ENCODE measurements at regions not wholly inside any gene's neighbourhood (a gene's known extent, or its start where the extent isn't known, plus 50 kb on each side); places are given as distances from the start of the nearest gene placed in this dataset.

DNA sequence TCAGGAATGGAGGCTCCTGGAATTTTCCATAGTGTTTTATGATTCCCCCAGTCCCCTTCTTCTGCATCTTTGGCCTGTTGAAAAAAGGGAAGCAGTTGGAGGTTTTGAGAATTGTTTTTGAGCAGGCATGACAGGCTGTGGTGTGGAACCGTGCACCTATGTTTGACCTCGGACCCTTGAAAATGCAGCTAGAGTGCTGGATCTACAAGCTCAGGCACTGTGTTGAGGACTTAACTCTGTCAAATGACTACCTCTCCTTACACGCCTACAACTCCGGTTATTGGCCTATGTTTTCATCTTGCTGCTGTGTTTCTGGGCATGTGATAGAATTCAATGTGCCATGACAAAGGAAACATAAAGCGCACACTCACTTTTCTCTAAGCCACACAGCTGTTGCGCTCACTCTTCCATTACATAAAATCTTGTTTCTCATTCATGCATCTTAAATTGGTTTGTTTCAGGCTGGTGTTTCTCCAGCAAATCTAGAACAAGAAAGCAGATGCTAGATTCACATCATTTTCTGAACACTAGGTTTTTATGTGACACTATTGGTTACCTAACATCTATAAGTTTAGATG, 616.6 kb downstream of the FGF9 start:
- H3K27me3 ChIP-seq (ENCODE audit: insufficient read depth, low read length), result no peaks in the 10 kb centered on the region
- H3K36me3 ChIP-seq (ENCODE audit: insufficient read depth, low read length), result no peaks in the 10 kb centered on the region
- H2AFZ ChIP-seq (ENCODE audit: low read depth, low read length), result no peak overlapping the region
- no peak overlapping the region for H3K4me3 ChIP-seq (ENCODE audit: low read length)
- no peaks in the 10 kb centered on the region for H3K4me1 ChIP-seq (ENCODE audit: insufficient read depth, low read length)
- H3K9me3 ChIP-seq (ENCODE audit: low read length), result no peaks in the 10 kb centered on the region

GRCh38 chr13:22288496-22288895, 617.6 kb downstream of the FGF9 start:
- Histone ChIP-seq H3K9me3 (ENCODE audit: low read length) (no peaks in the 10 kb centered on the region), H3K4me1 (ENCODE audit: insufficient read depth, low read length) (no peaks in the 10 kb centered on the region), H3K27me3 (ENCODE audit: insufficient read depth, low read length) (no peaks in the 10 kb centered on the region), H3K36me3 (ENCODE audit: insufficient read depth, low read length) (no peaks in the 10 kb centered on the region), H3K4me3 (ENCODE audit: low read length) (no peak overlapping the region), H2AFZ (ENCODE audit: low read depth, low read length) (no peak overlapping the region)

DNA sequence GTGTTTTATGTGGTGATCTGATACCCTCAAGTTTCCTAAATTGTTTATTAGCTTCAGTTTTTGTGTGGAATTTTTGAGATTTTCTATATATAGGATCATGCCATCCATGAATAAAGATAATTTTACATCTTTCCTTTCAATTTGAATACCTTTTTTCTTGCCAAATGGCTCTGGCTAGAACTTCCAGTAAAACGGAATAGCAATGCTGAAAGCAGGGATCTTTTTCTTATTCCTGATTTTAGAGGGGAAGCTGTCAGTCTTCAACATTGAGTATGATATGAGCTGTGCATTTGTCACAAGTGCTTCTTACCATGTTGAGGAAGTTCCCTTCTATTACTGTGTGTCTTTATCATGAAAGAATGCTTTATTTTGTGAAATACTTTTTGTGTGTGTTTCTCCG, 618.8 kb downstream of the FGF9 start:
- H2AFZ ChIP-seq (ENCODE audit: low read depth, low read length), result no peak overlapping the region

DNA sequence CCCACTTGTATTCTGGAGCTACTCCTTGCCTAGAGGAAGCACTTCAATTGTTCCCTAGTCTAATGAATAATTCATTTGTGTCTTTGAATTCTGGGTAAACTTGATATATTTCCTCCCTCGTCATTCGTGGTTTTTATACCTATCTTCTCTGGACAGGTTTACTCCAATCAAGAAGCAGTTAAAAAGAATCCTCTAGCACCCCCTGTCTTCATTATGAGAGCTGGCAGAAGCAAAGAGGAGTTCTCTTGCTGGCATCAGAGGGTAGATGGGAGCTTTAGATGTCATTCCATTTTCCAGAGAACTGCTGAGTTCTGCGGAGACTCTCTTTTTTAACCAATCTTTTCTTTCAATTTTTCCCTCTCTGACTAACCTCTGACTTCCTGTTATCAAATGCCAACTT, 627.7 kb downstream of the FGF9 start:
- no peak overlapping the region for H2AFZ ChIP-seq (ENCODE audit: low read depth, low read length)
- H3K36me3 ChIP-seq (ENCODE audit: insufficient read depth, low read length), result no peaks in the 10 kb centered on the region
- H3K9me3 ChIP-seq (ENCODE audit: low read length), result no peaks in the 10 kb centered on the region
- no peak overlapping the region for H3K4me3 ChIP-seq (ENCODE audit: low read length)
- H3K27me3 ChIP-seq (ENCODE audit: insufficient read depth, low read length), result no peaks in the 10 kb centered on the region
- H3K4me1 ChIP-seq (ENCODE audit: insufficient read depth, low read length), result no peaks in the 10 kb centered on the region

More for the DNA sequence above, 618.8 kb downstream of the FGF9 start:
- Histone ChIP-seq H3K27me3 (ENCODE audit: insufficient read depth, low read length) (no peaks in the 10 kb centered on the region), H3K4me3 (ENCODE audit: low read length) (no peak overlapping the region), H3K4me1 (ENCODE audit: insufficient read depth, low read length) (no peaks in the 10 kb centered on the region), H3K9me3 (ENCODE audit: low read length) (no peaks in the 10 kb centered on the region), H3K36me3 (ENCODE audit: insufficient read depth, low read length) (no peaks in the 10 kb centered on the region)

DNA sequence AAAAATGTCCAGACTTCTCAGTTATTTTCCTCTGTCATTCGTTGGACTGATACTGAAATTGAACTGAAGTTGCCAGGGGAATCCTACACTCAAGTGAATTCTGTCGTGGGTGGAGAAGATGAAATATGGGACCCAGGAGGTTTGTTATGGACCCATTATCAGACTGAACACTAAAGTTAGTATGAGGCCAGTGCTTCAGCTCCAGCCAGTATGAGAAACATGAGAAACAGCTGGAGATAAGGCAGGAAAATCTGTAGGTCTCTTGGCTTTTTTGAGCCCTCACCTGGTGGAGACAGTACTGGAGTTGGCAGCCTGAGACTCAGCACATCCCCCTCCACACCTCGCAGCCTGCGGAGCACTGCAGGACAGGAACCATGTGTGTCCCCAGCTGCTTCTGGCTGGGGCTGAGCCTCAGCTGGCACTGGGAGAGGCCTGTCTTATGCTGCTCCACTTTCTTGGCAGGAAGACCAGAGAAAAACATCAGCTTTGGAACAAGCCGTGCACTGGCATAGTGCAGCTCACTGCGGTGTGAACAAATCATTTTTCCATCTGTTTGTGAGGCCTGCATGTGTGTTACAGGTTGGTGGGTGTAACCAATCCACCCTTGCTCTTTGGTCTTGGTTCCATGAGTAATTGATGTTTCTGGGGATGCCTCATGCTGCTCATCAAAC, 641.0 kb downstream of the FGF9 start:
- no peak overlapping the region for H2AFZ ChIP-seq (ENCODE audit: low read depth, low read length)
- H3K4me3 ChIP-seq (ENCODE audit: low read length), result no peak overlapping the region
- no peaks in the 10 kb centered on the region for H3K4me1 ChIP-seq (ENCODE audit: insufficient read depth, low read length)
- peaks cover 2% of the 10 kb centered on the region for H3K9me3 ChIP-seq (ENCODE audit: low read length)
- H3K27me3 ChIP-seq (ENCODE audit: insufficient read depth, low read length), result no peaks in the 10 kb centered on the region
- no peaks in the 10 kb centered on the region for H3K36me3 ChIP-seq (ENCODE audit: insufficient read depth, low read length)

DNA sequence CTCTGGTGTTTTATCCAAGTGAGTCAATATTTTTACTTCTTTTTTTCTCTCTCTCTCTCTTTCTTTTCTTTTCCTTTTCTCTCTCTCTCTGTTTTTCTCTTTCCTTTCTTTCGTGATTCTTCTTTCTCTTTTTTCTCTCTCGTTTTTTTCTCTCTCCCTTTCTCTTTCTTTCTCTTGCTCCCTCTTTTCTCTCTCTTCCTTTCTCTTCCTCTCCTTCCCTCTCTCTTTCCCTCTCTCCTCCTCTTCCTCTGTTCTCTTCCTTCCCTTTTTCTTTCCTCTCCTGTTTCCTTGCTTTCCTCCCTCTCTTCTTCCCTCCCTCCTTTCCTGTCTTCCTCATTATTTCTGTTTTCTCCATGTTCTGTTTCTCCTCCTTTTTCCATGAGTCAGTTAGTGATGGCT, 641.5 kb downstream of the FGF9 start:
- Histone ChIP-seq H3K9me3 (ENCODE audit: low read length) (peaks cover 2% of the 10 kb centered on the region), H3K4me3 (ENCODE audit: low read length) (no peak overlapping the region), H3K27me3 (ENCODE audit: insufficient read depth, low read length) (no peaks in the 10 kb centered on the region), H2AFZ (ENCODE audit: low read depth, low read length) (no peak overlapping the region), H3K36me3 (ENCODE audit: insufficient read depth, low read length) (no peaks in the 10 kb centered on the region), H3K4me1 (ENCODE audit: insufficient read depth, low read length) (no peaks in the 10 kb centered on the region)

DNA sequence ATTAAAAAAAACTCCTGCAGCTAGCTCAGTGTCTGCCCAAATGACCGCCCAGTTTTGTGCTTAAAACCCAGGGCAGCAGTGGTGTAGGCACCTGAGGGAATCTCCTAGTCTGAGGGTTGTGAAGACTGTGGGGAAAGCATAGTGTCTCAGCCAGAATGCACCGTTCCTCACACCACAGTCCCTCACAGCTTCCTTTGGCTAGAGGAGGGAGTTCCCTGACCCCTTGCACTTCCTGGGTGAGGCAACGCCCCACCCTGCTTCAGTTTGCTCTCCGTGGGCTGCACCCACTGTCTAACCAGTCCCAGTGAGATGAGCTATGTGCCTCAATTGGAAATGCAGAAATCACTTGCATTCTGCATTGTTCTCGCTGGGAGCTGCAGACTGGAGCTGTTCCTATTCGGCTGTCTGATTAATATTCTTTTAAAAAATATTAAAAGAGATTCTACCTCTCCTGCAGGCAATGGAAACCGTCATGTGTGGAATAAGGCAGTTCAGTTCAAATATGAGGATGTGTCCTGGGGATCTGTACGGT, 645.7 kb downstream of the FGF9 start:
- H3K4me3 ChIP-seq (ENCODE audit: low read length), result no peak overlapping the region
- no peaks in the 10 kb centered on the region for H3K27me3 ChIP-seq (ENCODE audit: insufficient read depth, low read length)
- H2AFZ ChIP-seq (ENCODE audit: low read depth, low read length), result no peak overlapping the region

DNA sequence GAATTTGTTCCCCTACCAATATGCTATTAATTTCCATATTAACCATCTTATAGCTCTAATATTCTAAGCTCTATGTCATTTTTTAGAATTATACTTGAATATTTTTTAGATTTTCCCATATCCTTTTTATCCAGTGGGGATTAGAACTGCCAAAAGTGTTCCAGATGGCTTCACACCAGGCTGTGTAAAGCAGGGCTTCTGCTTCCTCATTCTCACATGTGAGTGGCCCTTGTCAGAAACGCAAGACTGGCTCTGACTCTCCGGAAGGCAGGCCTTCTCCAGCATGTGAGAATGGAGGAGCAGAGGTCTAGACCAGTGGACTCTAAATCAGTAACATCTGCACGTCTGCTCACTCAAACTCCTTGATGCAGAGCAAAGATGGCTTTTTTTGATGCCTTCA, 650.1 kb downstream of the FGF9 start:
- peaks cover 6% of the 10 kb centered on the region for H3K4me1 ChIP-seq (ENCODE audit: insufficient read depth, low read length)
- H3K27me3 ChIP-seq (ENCODE audit: insufficient read depth, low read length), result no peaks in the 10 kb centered on the region
- H3K4me3 ChIP-seq (ENCODE audit: low read length), result no peak overlapping the region
- no peaks in the 10 kb centered on the region for H3K36me3 ChIP-seq (ENCODE audit: insufficient read depth, low read length)
- H2AFZ ChIP-seq (ENCODE audit: low read depth, low read length), result no peak overlapping the region
- peaks cover 2% of the 10 kb centered on the region for H3K9me3 ChIP-seq (ENCODE audit: low read length)

More for the DNA sequence above, 645.7 kb downstream of the FGF9 start:
- Histone ChIP-seq H3K36me3 (ENCODE audit: insufficient read depth, low read length) (no peaks in the 10 kb centered on the region), H3K9me3 (ENCODE audit: low read length) (peaks cover 2% of the 10 kb centered on the region), H3K4me1 (ENCODE audit: insufficient read depth, low read length) (peaks cover 6% of the 10 kb centered on the region)

- no peaks in the 10 kb centered on the region for H3K9me3 ChIP-seq (ENCODE audit: low read length)
- H3K4me1 ChIP-seq (ENCODE audit: insufficient read depth, low read length), result no peaks in the 10 kb centered on the region
- no peak overlapping the region for H2AFZ ChIP-seq (ENCODE audit: low read depth, low read length)
- no peaks in the 10 kb centered on the region for H3K27me3 ChIP-seq (ENCODE audit: insufficient read depth, low read length)
- H3K4me3 ChIP-seq (ENCODE audit: low read length), result no peak overlapping the region
- no peaks in the 10 kb centered on the region for H3K36me3 ChIP-seq (ENCODE audit: insufficient read depth, low read length)
Observed at GRCh38 chr13:22325761-22326160, 654.9 kb downstream of the FGF9 start.

GRCh38 chr13:22332416-22332815, 661.5 kb downstream of the FGF9 start:
- H3K36me3 ChIP-seq (ENCODE audit: insufficient read depth, low read length), result no peaks in the 10 kb centered on the region
- no peaks in the 10 kb centered on the region for H3K4me1 ChIP-seq (ENCODE audit: insufficient read depth, low read length)
- no peaks in the 10 kb centered on the region for H3K27me3 ChIP-seq (ENCODE audit: insufficient read depth, low read length)

GRCh38 chr13:22336460-22336859, 665.6 kb downstream of the FGF9 start:
- H2AFZ ChIP-seq (ENCODE audit: low read depth, low read length), result no peak overlapping the region
- H3K27me3 ChIP-seq (ENCODE audit: insufficient read depth, low read length), result no peaks in the 10 kb centered on the region
- no peaks in the 10 kb centered on the region for H3K9me3 ChIP-seq (ENCODE audit: low read length)
- no peaks in the 10 kb centered on the region for H3K4me1 ChIP-seq (ENCODE audit: insufficient read depth, low read length)
- H3K4me3 ChIP-seq (ENCODE audit: low read length), result no peak overlapping the region
- H3K36me3 ChIP-seq (ENCODE audit: insufficient read depth, low read length), result no peaks in the 10 kb centered on the region

More at GRCh38 chr13:22332416-22332815, 661.5 kb downstream of the FGF9 start:
- no peaks in the 10 kb centered on the region for H3K9me3 ChIP-seq (ENCODE audit: low read length)
- H2AFZ ChIP-seq (ENCODE audit: low read depth, low read length), result no peak overlapping the region
- no peak overlapping the region for H3K4me3 ChIP-seq (ENCODE audit: low read length)

DNA sequence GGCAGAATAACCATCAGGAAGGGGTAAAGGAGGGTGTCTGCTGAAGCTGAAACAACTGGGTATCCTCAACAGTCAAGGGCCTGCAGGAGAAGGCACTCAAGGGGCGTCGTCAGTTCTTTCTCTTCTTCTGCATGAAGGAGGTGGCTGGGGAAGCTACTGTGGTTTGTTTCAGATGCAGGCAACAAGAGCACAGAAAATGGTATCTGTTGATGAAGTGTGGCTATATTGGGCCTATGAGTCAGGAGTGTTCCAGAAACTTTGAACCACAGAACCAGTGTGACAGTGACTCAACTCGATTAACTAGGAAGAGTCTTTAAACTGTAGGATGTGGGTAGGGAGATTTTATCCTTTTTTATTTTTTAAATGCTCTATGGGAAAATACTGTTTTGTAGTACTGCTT, 686.3 kb downstream of the FGF9 start:
- no peaks in the 10 kb centered on the region for H3K9me3 ChIP-seq (ENCODE audit: low read length)
- H3K4me1 ChIP-seq (ENCODE audit: insufficient read depth, low read length), result no peaks in the 10 kb centered on the region
- H3K4me3 ChIP-seq (ENCODE audit: low read length), result no peak overlapping the region
- no peaks in the 10 kb centered on the region for H3K36me3 ChIP-seq (ENCODE audit: insufficient read depth, low read length)
- H2AFZ ChIP-seq (ENCODE audit: low read depth, low read length), result no peak overlapping the region
- no peaks in the 10 kb centered on the region for H3K27me3 ChIP-seq (ENCODE audit: insufficient read depth, low read length)

- H3K4me3 ChIP-seq (ENCODE audit: low read length), result no peak overlapping the region
- H3K4me1 ChIP-seq (ENCODE audit: insufficient read depth, low read length), result no peaks in the 10 kb centered on the region
- no peaks in the 10 kb centered on the region for H3K36me3 ChIP-seq (ENCODE audit: insufficient read depth, low read length)
- no peak overlapping the region for H2AFZ ChIP-seq (ENCODE audit: low read depth, low read length)
- H3K27me3 ChIP-seq (ENCODE audit: insufficient read depth, low read length), result no peaks in the 10 kb centered on the region
- peaks cover 6% of the 10 kb centered on the region for H3K9me3 ChIP-seq (ENCODE audit: low read length)
Observed at GRCh38 chr13:22369090-22369489, 698.2 kb downstream of the FGF9 start.

Measured in neuron (in vitro differentiated cells).